Lung microvascular endothelial cell (primary cell): ENCODE measurements at regions not wholly inside any gene's neighbourhood (a gene's known extent, or its start where the extent isn't known, plus 50 kb on each side); places are given as distances from the start of the nearest gene placed in this dataset.

ENCODE experiments used
- DNase-seq, 2 donors: peaks; one replicate each; pipeline versions ENCODE4 v3.0.0 to v3.0.0-alpha.2; 2010; ENCODE audit warnings: low read depth in 2 of 2

DNA sequence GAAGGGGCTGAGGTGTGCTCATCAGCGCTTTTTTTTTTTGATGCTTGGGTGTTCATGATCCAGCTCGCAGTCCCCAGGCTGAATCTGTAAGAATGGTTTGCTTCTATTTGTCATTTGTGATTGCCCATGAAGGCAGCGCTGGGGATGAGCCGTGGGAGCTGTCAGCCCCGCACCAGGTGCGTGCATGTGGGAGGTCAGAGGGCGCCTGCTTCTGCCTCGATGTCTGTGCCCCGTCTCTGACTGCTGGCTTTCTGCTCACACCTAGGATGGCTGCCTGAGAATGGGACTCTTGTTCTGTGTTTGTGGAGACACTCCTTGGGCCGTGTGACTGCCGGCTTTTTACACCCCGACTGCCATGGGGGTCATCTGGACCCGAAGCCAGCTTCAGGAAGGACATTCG, 141.2 kb upstream of the RTL1 start:
- no peak for DNase-seq

- DNase-seq = no peak
Measured at GRCh38 chr14:101045511-101045910, 142.0 kb upstream of the RTL1 start.

- no peak for DNase-seq
Measured at GRCh38 chr14:101046071-101046470, 142.5 kb upstream of the RTL1 start.

DNA sequence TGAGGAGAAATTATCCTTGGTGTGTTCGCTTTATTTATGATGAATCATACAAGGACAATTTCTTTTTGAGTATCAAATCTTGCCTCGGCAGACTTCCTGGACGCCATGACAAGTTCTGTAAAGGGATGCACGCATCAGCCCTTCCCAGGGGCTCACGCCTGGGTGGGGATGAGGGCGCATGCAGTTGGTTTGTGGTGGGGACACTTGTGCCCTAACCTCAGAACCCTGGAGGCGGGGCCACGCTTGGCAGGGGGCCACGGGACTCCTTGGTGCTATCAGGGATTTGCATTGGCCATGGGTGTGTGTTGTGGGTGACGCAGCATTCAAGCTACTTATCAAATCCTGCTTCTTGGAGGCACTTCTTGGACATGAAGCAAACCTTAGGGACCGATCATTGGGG, 143.8 kb upstream of the RTL1 start:
- DNase-seq = no peak

DNA sequence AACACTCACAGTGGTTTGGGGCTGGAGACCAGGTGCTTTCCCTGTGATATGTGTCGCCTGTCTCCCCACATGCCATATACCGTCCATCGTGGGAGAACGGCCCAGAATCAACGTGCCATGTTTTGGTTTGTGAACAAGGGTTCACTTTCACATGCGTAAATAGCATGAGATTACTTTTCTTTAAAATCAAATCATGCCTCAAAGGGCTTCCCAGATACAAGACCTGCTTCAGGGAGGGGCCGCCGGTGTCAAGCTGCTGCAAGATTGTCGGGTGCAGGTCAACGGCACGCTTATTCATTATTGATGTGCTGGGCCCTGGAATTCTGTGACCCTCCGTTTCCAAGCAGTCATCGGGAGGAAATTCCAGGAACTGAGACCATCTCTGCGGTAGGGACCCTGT, 145.2 kb upstream of the RTL1 start:
- DNase-seq = no peak

DNA sequence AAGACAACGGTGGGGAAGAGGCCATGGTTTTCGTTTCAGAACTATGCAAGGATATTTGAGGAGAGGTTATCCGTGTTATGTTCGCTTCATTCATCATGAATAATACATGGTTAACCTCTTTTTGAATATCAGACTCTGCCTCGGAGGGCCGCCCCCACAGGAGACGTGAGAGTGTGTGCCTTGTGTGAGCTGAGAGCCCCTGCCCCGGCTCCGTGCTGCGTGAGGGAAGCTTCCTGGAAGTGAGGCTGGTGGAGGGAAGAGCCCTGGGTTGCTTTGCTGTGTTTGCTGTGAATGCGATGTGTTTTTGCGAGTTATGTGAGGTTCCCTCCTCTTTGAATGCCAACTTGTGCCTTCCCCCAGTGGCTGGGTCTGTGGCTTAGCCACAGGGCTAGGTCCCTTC, 146.0 kb upstream of the RTL1 start:
- no peak for DNase-seq

- no peak for DNase-seq
Measured at GRCh38 chr14:101049942-101050341, 146.4 kb upstream of the RTL1 start.

DNA sequence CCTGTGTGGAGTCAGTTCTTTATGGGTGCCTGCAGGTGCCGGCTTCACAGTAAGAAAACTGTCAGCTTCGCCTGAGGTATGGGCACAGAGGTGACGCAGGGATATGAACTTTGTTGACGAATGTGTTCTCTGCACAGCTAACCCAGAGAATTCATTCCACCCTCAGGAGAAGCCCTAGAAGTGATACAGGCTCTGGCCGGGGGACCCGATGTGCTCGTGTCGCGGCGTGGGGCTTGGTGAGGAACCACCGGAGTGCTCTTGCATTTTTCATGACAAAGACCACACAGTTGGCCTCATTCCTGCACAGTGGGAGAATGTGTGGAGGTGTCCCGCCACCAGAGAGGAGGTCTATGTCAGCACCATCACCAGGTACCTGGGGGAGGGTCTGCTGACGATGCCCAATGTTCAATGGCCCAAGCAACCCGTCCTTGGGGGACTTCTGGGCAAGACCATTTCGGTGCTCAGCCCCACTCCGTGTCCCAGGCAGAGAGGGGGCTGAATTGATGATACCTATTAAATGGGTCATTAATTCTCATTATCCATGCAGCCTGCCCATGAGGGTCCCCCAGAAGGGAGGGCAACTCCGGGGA, 147.5 kb upstream of the RTL1 start:
- no peak for DNase-seq

GRCh38 chr14:101054671-101055070, 151.1 kb upstream of the RTL1 start:
- DNase-seq = no peak

- DNase-seq = no peak
Measured at GRCh38 chr14:101055106-101055662, 151.7 kb upstream of the RTL1 start.

DNA sequence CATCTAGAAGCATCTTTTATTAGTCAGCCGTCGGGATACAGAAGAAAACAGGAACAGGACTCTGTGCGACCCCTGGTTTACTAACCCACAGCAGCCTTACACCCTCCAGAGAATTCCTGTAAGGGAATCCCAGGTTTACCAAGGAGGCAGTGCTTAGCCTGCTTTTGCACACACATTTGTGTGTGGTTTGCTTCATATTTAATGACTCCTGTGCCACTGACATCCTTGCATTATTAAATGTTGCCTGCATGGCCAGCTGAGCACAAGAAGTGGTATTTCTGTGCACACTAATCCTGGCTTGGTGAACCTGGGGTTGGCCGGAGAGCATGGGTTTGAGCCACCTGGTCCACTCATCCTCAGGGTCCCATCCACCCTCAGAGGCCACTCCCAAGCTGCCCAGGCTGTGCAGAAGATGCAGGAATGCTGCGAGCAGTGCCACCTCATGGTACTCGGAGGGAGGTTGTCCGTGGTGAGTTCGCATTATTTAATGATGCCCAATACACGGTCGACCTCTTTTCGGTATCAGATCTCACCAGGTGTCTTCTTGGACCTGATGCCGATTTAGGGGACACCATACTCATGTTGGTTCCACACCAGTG, 152.4 kb upstream of the RTL1 start:
- no peak for DNase-seq

DNA sequence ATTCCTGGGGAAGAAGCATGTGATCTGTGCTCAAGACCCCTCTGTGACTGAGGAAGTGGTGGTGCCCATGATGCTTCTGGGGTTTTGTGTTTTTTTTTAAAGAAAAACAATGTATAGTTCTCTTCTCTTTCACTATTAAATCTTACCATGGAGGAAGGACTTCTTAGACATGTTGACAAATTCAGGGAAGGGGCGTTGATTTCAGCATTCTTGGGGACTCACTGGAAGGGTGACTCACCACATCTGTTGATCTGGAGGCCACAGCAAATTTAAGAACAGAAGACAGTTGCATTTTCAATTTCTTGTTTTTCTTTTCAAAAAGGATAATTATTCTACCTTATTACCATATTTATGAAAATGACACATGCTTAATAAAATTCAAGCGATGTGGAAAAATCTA, 152.9 kb upstream of the RTL1 start:
- DNase-seq = no peak

GRCh38 chr14:101057394-101057793, 153.9 kb upstream of the RTL1 start:
- DNase-seq = no peak

- peak in 1 of 2 donors; percentile 59 for DNase-seq
Measured at GRCh38 chr14:101058571-101058970, 155.0 kb upstream of the RTL1 start.

GRCh38 chr14:101060171-101060601, 156.7 kb upstream of the RTL1 start:
- DNase-seq = no peak

DNA sequence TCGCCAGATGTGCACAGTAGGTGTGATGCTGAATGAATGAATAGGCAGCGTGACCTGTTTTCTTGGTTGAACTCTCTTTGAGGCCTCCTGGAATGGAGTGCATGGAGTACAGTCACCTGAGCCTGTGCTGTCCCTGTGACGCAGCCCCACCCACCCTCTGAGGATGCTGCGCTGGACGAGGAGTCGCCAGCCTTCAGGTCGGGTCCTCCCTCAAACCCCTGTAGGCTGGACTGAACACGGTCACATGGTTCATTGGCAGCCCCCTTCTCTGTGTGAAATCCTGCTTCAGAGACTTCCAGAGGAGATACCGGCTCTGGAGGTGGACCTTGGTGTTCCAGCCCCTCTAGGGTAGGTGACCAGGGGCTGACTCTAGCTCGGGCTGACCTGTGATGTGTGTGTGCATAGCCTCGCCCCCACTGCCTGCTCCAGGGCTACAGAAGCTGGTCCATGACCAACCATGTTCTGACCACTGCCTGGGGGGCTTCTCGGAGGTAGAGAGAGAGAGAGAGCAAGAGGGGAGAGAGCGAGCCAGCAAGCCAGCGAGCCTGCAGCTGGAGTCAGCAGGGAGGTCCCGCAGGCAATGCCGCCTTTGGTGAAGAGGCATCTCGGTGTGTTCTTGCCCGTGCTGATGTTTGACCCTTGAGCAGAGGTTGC, 158.0 kb upstream of the RTL1 start:
- no peak for DNase-seq

DNA sequence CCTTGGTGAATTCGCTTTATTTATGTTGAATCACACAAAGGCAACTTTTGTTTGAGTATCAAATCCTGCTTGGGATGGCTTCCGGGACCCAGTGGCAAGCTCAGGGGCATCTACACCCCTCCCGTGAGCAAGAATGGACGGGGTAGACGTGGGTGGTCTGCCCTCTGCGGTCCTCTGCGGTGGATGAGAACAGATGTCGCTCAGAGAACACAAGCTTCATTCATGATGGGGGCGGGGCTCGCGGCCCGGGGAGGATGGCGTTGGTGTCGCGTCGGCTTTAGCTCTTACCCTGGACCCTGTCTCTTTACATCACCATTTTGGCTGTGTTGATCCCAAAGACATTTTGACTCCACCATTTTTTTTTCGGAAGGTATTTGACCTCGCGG, 158.5 kb upstream of the RTL1 start:
- no peak for DNase-seq

DNA sequence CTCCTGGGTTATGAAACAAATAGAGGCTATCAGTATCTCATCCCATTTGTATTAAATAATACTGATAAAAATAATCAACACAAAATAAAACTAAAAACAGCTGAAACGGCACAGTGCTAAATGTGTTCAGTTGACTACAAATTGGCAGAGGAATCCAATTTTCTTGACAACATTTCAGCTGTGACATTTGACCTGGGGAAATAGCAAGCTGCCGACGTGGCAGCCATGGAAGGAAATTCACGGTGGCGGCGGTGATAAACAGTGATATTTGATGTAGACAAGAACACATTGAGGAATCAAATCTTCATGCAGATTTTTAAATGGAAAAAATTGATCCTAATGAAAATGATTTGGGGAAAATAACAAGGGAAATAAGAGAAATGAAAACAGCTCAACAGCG, 159.1 kb upstream of the RTL1 start:
- DNase-seq = peak in 1 of 2 donors; percentile 77

GRCh38 chr14:101063121-101063520, 159.6 kb upstream of the RTL1 start:
- no peak for DNase-seq

DNA sequence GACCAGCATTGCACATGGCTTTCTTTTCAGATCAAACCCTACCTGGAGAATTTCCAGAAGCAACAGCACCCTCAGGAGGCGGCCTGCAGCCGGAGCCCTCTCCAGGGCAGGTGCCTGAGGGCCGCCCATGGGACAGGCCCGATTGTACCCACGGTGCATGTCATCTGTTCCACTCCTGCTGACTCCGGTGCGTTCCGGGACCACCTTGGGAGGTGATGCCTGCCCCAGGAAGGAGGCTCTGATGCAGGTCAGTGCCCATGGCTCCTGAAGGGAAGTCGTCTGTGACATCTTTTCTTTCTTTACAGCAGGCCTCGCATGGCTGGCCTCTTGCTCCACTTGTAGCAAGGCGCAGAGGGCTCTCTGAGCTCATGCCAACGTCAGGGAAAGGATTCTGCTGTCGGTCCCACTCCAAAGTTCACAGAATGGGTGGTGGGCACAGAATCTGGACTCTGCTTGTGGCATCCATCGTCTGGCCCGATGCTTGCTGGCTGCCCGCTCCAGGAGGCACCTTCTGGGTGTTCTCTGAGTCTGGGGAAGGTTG, 160.7 kb upstream of the RTL1 start:
- no peak for DNase-seq

DNA sequence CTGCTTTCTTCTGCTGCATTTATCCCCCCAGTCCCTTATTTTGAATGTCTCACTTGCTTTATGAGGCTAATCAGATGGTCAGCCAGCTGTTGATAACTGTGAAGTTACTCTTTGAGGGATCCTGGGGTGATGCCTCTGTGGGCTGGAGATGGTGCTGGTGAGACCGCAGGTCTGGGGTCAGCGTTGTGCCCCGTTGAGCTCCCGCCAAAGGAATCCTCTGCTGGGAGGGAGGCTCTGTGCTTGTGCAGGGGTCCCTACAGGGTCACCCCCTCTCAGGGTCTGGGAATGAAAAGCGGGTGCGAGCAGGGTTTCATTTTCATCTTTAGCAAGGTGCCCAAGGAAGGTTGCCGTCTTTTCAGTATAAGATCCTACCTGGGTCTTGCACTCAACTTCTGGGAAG, 161.2 kb upstream of the RTL1 start:
- DNase-seq = no peak

- no peak for DNase-seq
Measured at GRCh38 chr14:101065246-101065645, 161.7 kb upstream of the RTL1 start.
